Astrocyte of the spinal cord (primary cell): ENCODE measurements at regions not wholly inside any gene's neighbourhood (a gene's known extent, or its start where the extent isn't known, plus 50 kb on each side); places are given as distances from the start of the nearest gene placed in this dataset.

Source experiments
- DNase-seq: peaks from one replicate; pipeline ENCODE4 v3.0.0; 2011; ENCODE audit warnings: low read depth, low spot score
- H3K4me3 ChIP-seq: 2 replicates; pipeline ENCODE4 v1.5.1; 2011; ENCODE audit warnings: low read depth, mild to moderate bottlenecking, low read length, moderate library complexity
- in situ Hi-C: cut with HindIII; loops from 2 replicates; pipeline ENCODE4 v1.10.0; 2017; ENCODE audit warnings: low sequenced_read_pairs
- TF ChIP-seq, protein P1 (sequence below): IDR thresholded peaks from 2 replicates; pipeline ENCODE4 v1.5.1; 2012; ENCODE audit warnings: low read depth, mild to moderate bottlenecking, low read length, inconsistent platforms

- H3K4me3 ChIP-seq: no peak overlapping the region
- TF ChIP-seq, protein P1, sequence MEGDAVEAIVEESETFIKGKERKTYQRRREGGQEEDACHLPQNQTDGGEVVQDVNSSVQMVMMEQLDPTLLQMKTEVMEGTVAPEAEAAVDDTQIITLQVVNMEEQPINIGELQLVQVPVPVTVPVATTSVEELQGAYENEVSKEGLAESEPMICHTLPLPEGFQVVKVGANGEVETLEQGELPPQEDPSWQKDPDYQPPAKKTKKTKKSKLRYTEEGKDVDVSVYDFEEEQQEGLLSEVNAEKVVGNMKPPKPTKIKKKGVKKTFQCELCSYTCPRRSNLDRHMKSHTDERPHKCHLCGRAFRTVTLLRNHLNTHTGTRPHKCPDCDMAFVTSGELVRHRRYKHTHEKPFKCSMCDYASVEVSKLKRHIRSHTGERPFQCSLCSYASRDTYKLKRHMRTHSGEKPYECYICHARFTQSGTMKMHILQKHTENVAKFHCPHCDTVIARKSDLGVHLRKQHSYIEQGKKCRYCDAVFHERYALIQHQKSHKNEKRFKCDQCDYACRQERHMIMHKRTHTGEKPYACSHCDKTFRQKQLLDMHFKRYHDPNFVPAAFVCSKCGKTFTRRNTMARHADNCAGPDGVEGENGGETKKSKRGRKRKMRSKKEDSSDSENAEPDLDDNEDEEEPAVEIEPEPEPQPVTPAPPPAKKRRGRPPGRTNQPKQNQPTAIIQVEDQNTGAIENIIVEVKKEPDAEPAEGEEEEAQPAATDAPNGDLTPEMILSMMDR: no peak
- in situ Hi-C loops: no loop called here
- DNase-seq: peak; percentile 53
Observed at GRCh38 chr9:94018628-94019027, 63.5 kb upstream of the BARX1 start.

- DNase-seq: peak; percentile 63
- in situ Hi-C loops: no loop called here
- H3K4me3 ChIP-seq: no peak overlapping the region
- TF ChIP-seq, protein P1: no peak
Observed at GRCh38 chr9:94017939-94018531, 62.9 kb upstream of the BARX1 start.

- H3K4me3 ChIP-seq: no peak overlapping the region
- in situ Hi-C loops: no loop called here
- TF ChIP-seq, protein P1: no peak
- no peak for DNase-seq
Observed at GRCh38 chr9:94016744-94017143, 61.6 kb upstream of the BARX1 start.

GRCh38 chr9:94014920-94015319 lies 59.8 kb upstream of the BARX1 start:
- in situ Hi-C loops: no loop called here
- TF ChIP-seq, protein P1: no peak
- no peak overlapping the region for H3K4me3 ChIP-seq
- no peak for DNase-seq

DNA sequence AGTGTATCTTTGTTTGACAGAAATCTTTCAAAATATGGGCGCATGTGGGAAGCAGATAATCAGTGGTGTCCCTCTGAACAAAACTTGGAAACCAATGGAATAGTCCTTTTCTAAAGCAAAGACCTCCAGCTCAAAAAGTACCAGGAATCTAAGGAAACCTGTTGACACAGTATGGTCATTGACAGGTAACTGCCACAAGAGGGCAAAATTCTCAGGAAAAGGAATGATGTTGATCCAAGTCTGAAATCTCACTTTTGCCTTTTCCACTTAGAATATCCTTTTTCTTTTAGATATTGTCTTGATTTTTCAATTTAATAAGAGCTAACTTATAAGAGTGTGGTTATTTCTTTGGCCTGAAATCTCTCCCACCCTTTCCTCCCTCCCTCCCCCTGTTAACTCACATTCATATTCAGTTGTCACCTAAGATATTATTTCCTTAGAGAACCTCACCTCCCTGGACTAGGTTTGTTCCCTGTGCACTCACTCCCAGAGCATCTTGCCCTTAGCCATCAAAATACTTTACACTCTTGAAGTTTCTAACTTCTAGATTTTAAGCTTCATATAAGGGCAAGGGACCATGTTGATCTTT lies 59.0 kb upstream of the BARX1 start:
- in situ Hi-C loops: no loop called here
- peak; percentile 55 for DNase-seq
- TF ChIP-seq, protein P1: peak; percentile 69
- H3K4me3 ChIP-seq: no peak overlapping the region

- DNase-seq: peak; percentile 14
- no peak overlapping the region for H3K4me3 ChIP-seq
- TF ChIP-seq, protein P1: no peak
- in situ Hi-C loops: no loop called here
Observed at GRCh38 chr9:94010980-94011533, 55.9 kb upstream of the BARX1 start.
